Neuronal stem cell (in vitro differentiated cells): ENCODE measurements at regions not wholly inside any gene's neighbourhood (a gene's known extent, or its start where the extent isn't known, plus 50 kb on each side); places are given as distances from the start of the nearest gene placed in this dataset.

Experiments
- DNase-seq: peaks from one replicate; pipeline ENCODE4 v3.0.0-alpha.2; 2013; ENCODE audit warnings: low spot score
- H2AFZ ChIP-seq: one replicate; pipeline ENCODE4 v1.6.1; 2013; ENCODE audit warnings: mild to moderate bottlenecking, low read length, inconsistent platforms
- H2AK5ac ChIP-seq: 2 replicates; pipeline ENCODE4 v1.6.1; 2013; ENCODE audit warnings: low read depth, mild to moderate bottlenecking, inconsistent platforms, low read length, moderate library complexity, mixed read lengths
- H2BK120ac ChIP-seq: 2 replicates; pipeline ENCODE4 v1.6.1; 2013; ENCODE audit warnings: low read depth, mild to moderate bottlenecking, inconsistent platforms, low read length, moderate library complexity, mixed read lengths
- H2BK12ac ChIP-seq: one replicate; pipeline ENCODE4 v1.6.1; 2013; ENCODE audit warnings: low read length, inconsistent platforms
- H2BK15ac ChIP-seq: 2 replicates; pipeline ENCODE4 v1.6.1; 2013; ENCODE audit warnings: mild to moderate bottlenecking, low read length, inconsistent platforms, mixed read lengths
- H2BK5ac ChIP-seq: one replicate; pipeline ENCODE4 v1.6.1; 2013; ENCODE audit warnings: inconsistent platforms, mild to moderate bottlenecking, low read length, moderate library complexity
- H3K14ac ChIP-seq: one replicate; pipeline ENCODE4 v1.6.1; 2013; ENCODE audit warnings: low read length, inconsistent platforms
- H3K18ac ChIP-seq: 2 replicates; pipeline ENCODE4 v1.6.1; 2013; ENCODE audit warnings: low read length, inconsistent platforms
- H3K23ac ChIP-seq: 2 replicates; pipeline ENCODE4 v1.6.1; 2013; ENCODE audit warnings: low read depth, mild to moderate bottlenecking, mixed read lengths, low read length, inconsistent platforms; ENCODE audit not compliant: poor library complexity
- H3K27ac ChIP-seq: replicated peaks from 3 replicates; pipeline ENCODE4 v1.5.1; 2013; ENCODE audit warnings: low read length, inconsistent platforms
- H3K27me3 ChIP-seq, 3 experiments: 2 replicates each; pipeline ENCODE4 v1.6.1; 2013; ENCODE audit warnings: low read length in 3 of 3, mild to moderate bottlenecking in 2 of 3, inconsistent platforms in 1 of 3, low read depth in 1 of 3, mixed read lengths in 1 of 3, moderate library complexity in 1 of 3; ENCODE audit not compliant: control insufficient read depth in 3 of 3, insufficient read depth in 3 of 3
- H3K36me3 ChIP-seq, 2 donors: replicated peaks in 1 of 2; 2 replicates each; pipeline ENCODE4 v1.6.1; 2013; ENCODE audit warnings: low read length in 2 of 2; ENCODE audit not compliant: control insufficient read depth in 2 of 2, insufficient read depth in 2 of 2
- H3K4ac ChIP-seq: 2 replicates; pipeline ENCODE4 v1.6.1; 2013; ENCODE audit warnings: inconsistent platforms, mild to moderate bottlenecking, low read length, moderate library complexity
- H3K4me1 ChIP-seq, 2 donors: 1 replicate in 1 of 2; 2 replicates in 1 of 2; pipeline ENCODE4 v1.6.1; 2013; ENCODE audit warnings: low read length in 2 of 2, low read depth in 1 of 2; ENCODE audit not compliant: control insufficient read depth in 2 of 2, insufficient read depth in 1 of 2
- H3K4me2 ChIP-seq: one replicate; pipeline ENCODE4 v1.6.1; 2013; ENCODE audit warnings: mild to moderate bottlenecking, low read length, inconsistent platforms; ENCODE audit not compliant: insufficient read depth, poor library complexity, severe bottlenecking
- H3K4me3 ChIP-seq, 2 donors: 2 replicates each; pipeline ENCODE4 v1.5.1; 2013; ENCODE audit warnings: low read length in 2 of 2, mild to moderate bottlenecking in 2 of 2, inconsistent platforms in 1 of 2, moderate library complexity in 1 of 2
- H3K79me1 ChIP-seq: one replicate; pipeline ENCODE4 v1.6.1; 2013; ENCODE audit warnings: low read depth, mild to moderate bottlenecking, inconsistent platforms, low read length, moderate library complexity
- H3K9ac ChIP-seq: one replicate; pipeline ENCODE4 v1.6.1; 2013; ENCODE audit warnings: mild to moderate bottlenecking, low read depth, low read length, inconsistent platforms; ENCODE audit not compliant: poor library complexity
- H3K9me3 ChIP-seq, 2 donors: replicated peaks in 1 of 2; 2 replicates each; pipeline versions ENCODE3 to v1.6.1; 2013; ENCODE audit warnings: low read length in 2 of 2, mild to moderate bottlenecking in 2 of 2, inconsistent platforms in 1 of 2, low read depth in 1 of 2, mixed read lengths in 1 of 2, moderate library complexity in 1 of 2; ENCODE audit not compliant: control insufficient read depth in 2 of 2, insufficient read depth in 1 of 2
- H4K8ac ChIP-seq: one replicate; pipeline ENCODE4 v1.6.1; 2013; ENCODE audit warnings: low read depth, mild to moderate bottlenecking, inconsistent platforms, low read length, moderate library complexity
- H4K91ac ChIP-seq: one replicate; pipeline ENCODE4 v1.6.1; 2013; ENCODE audit warnings: low read length, low read depth, mild to moderate bottlenecking, inconsistent platforms; ENCODE audit not compliant: poor library complexity
- WGBS, 2 donors: extraction: QIAGEN DNeasy Blood & Tissue Kit; methylation state at CpG; one replicate each; pipeline ENCODE4 v1.1.7; 2013; ENCODE audit warnings: missing lambda C conversion rate in 2 of 2, mixed read lengths in 1 of 2; ENCODE audit not compliant: insufficient read length in 2 of 2, insufficient replicate concordance in 1 of 2; ENCODE audit errors: extremely low coverage in 2 of 2; 5-methylcytosine and 5-hydroxymethylcytosine counted together

- no CpG with 5 or more reads among the region's 9 CpGs for WGBS, 2 donors
- Histone ChIP-seq H3K9ac (no peak overlapping the region), H3K36me3 (no peaks in the 10 kb centered on the region)
Observed at GRCh38 chr19:30174791-30175190, 197.4 kb upstream of the ZNF536 start.

GRCh38 chr19:30175987-30176386, 196.2 kb upstream of the ZNF536 start:
- no peak overlapping the region for H2AFZ ChIP-seq
- no peak for DNase-seq
- H4K8ac ChIP-seq = no peak overlapping the region
- H2BK12ac ChIP-seq = no peak overlapping the region
- H3K9ac ChIP-seq = no peak overlapping the region
- no CpG with 5 or more reads among the region's 3 CpGs for WGBS, 2 donors
- no peak overlapping the region for H4K91ac ChIP-seq
- no peak overlapping the region for H3K14ac ChIP-seq
- H2BK5ac ChIP-seq = no peak overlapping the region
- H2BK120ac ChIP-seq = no peak overlapping the region
- H3K18ac ChIP-seq = no peak overlapping the region
- H3K27ac ChIP-seq = no peak overlapping the region
- no peak overlapping the region for H2AK5ac ChIP-seq
- no peaks in the 10 kb centered on the region for H3K36me3 ChIP-seq
- no peaks in the 10 kb centered on the region for H3K27me3 ChIP-seq
- H3K79me1 ChIP-seq = no peaks in the 10 kb centered on the region
- H3K9me3 ChIP-seq = peaks cover 0 to 3% of the 10 kb centered on the region in 2 donors
- H3K4ac ChIP-seq = no peak overlapping the region
- no peak overlapping the region for H3K4me2 ChIP-seq
- H3K4me1 ChIP-seq = no peaks in the 10 kb centered on the region
- no peak overlapping the region for H2BK15ac ChIP-seq
- peak overlapping the region in 1 of 2 donors; percentile 58 for H3K4me3 ChIP-seq
- H3K23ac ChIP-seq = no peak overlapping the region

More at GRCh38 chr19:30174791-30175190, 197.4 kb upstream of the ZNF536 start:
- Histone ChIP-seq H3K4me3 (no peak overlapping the region), H3K9me3 (peaks cover 0 to 9% of the 10 kb centered on the region in 2 donors), H2BK15ac (no peak overlapping the region), H3K4ac (no peak overlapping the region), H2BK120ac (no peak overlapping the region), H3K23ac (no peak overlapping the region), H4K8ac (no peak overlapping the region), H3K4me1 (peaks cover 0 to 3% of the 10 kb centered on the region in 2 donors), H3K18ac (no peak overlapping the region), H2AK5ac (no peak overlapping the region), H2BK12ac (no peak overlapping the region), H3K27me3 (no peaks in the 10 kb centered on the region), H2AFZ (no peak overlapping the region), H3K27ac (no peak overlapping the region), H4K91ac (no peak overlapping the region), H2BK5ac (no peak overlapping the region), H3K14ac (no peak overlapping the region), H3K4me2 (no peak overlapping the region), H3K79me1 (no peaks in the 10 kb centered on the region)
- DNase-seq = no peak

- H2BK15ac ChIP-seq = no peak overlapping the region
- no peak overlapping the region for H3K4me3 ChIP-seq
- H2BK5ac ChIP-seq = no peak overlapping the region
- H3K79me1 ChIP-seq = no peaks in the 10 kb centered on the region
- H4K91ac ChIP-seq = no peak overlapping the region
- WGBS, 2 donors = no CpG with 5 or more reads among the region's 4 CpGs
- no peak overlapping the region for H3K23ac ChIP-seq
- no peak for DNase-seq
- H3K4me1 ChIP-seq = no peaks in the 10 kb centered on the region
- H3K9ac ChIP-seq = no peak overlapping the region
- no peaks in the 10 kb centered on the region for H3K36me3 ChIP-seq
- H2AFZ ChIP-seq = no peak overlapping the region
- no peaks in the 10 kb centered on the region for H3K27me3 ChIP-seq
- H2AK5ac ChIP-seq = no peak overlapping the region
- no peak overlapping the region for H4K8ac ChIP-seq
- H2BK120ac ChIP-seq = no peak overlapping the region
- no peak overlapping the region for H3K27ac ChIP-seq
- no peak overlapping the region for H3K4me2 ChIP-seq
- H3K18ac ChIP-seq = no peak overlapping the region
- no peak overlapping the region for H2BK12ac ChIP-seq
- no peak overlapping the region for H3K14ac ChIP-seq
- no peak overlapping the region for H3K4ac ChIP-seq
- H3K9me3 ChIP-seq = peaks cover 1 to 5% of the 10 kb centered on the region in 2 donors
Observed at GRCh38 chr19:30178721-30179402, 193.3 kb upstream of the ZNF536 start.

GRCh38 chr19:30180691-30181090, 191.5 kb upstream of the ZNF536 start:
- Histone ChIP-seq H3K4me1 (no peaks in the 10 kb centered on the region), H3K27ac (no peak overlapping the region), H3K14ac (no peak overlapping the region), H3K9ac (no peak overlapping the region), H3K9me3 (peaks cover 1 to 7% of the 10 kb centered on the region in 2 donors), H2BK120ac (no peak overlapping the region), H3K79me1 (no peaks in the 10 kb centered on the region), H4K8ac (no peak overlapping the region), H3K27me3 (no peaks in the 10 kb centered on the region), H3K4ac (no peak overlapping the region), H2BK5ac (no peak overlapping the region), H3K23ac (no peak overlapping the region), H3K4me3 (no peak overlapping the region), H2AK5ac (no peak overlapping the region), H2BK15ac (no peak overlapping the region), H2AFZ (no peak overlapping the region), H4K91ac (no peak overlapping the region), H2BK12ac (no peak overlapping the region), H3K36me3 (no peaks in the 10 kb centered on the region), H3K18ac (no peak overlapping the region), H3K4me2 (no peak overlapping the region)
- DNase-seq = no peak
- WGBS, 2 donors = no CpG with 5 or more reads among the region's 1 CpG
